ENCODE measurements at regions not wholly inside any gene's neighbourhood (a gene's known extent, or its start where the extent isn't known, plus 50 kb on each side); places are given as distances from the start of the nearest gene placed in this dataset.

DNA sequence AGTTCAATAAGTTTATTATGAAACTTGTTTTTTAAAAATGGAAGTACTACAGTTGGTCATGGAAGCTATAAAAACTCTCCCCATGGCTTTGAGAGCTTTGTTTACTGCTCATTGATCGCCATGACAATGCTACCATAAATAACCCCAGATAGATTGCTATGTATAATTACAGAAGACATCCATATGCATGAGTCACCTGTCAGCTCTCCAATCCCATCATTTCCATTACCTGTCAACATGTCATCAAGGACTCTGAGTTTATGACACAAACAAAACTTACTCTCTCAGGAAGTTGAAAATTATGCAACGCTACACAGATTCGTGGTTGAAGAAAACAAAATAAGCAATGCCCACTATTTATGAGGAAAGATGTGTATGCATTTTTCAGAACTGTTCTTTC is 144.4 kb downstream of the SEC23A start:
- TF ChIP-seq, protein P1, sequence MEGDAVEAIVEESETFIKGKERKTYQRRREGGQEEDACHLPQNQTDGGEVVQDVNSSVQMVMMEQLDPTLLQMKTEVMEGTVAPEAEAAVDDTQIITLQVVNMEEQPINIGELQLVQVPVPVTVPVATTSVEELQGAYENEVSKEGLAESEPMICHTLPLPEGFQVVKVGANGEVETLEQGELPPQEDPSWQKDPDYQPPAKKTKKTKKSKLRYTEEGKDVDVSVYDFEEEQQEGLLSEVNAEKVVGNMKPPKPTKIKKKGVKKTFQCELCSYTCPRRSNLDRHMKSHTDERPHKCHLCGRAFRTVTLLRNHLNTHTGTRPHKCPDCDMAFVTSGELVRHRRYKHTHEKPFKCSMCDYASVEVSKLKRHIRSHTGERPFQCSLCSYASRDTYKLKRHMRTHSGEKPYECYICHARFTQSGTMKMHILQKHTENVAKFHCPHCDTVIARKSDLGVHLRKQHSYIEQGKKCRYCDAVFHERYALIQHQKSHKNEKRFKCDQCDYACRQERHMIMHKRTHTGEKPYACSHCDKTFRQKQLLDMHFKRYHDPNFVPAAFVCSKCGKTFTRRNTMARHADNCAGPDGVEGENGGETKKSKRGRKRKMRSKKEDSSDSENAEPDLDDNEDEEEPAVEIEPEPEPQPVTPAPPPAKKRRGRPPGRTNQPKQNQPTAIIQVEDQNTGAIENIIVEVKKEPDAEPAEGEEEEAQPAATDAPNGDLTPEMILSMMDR (conservative IDR thresholded peaks at IDR 0.05; ENCODE audit: low read depth), result no peak
- no peak for DNase-seq (ENCODE audit: low spot score)
- ChIA-PET POLR2A (ENCODE audit: low non-redundant PET) (no interaction called here), CTCF (no interaction called here)
- no peak overlapping the region for H3K27ac ChIP-seq

DNA sequence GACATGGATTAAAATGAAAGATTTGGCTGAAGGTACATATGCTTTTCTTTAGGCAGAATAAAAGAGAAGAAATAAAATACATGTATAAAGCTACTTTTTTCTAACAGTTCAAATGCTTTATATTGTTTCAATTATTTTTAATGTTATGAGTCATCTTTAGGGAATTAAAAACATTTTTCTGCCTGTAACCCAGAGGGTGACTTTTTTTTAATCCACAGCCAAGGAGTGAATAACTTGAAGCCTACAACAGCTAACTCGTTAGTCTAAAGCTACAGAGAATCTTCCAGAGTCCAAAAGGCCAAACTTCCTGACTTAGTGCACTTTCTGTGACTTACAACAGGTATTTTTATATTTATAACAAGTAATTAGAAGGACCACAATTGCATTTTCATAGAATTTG is 151.6 kb downstream of the SEC23A start:
- TF ChIP-seq, protein P1 (conservative IDR thresholded peaks at IDR 0.05; ENCODE audit: low read depth), result no peak
- DNase-seq (ENCODE audit: low spot score), result peak; percentile 12
- CTCF ChIA-PET, result no interaction called here
- POLR2A ChIA-PET (ENCODE audit: low non-redundant PET), result no interaction called here
- no peak overlapping the region for H3K27ac ChIP-seq

DNA sequence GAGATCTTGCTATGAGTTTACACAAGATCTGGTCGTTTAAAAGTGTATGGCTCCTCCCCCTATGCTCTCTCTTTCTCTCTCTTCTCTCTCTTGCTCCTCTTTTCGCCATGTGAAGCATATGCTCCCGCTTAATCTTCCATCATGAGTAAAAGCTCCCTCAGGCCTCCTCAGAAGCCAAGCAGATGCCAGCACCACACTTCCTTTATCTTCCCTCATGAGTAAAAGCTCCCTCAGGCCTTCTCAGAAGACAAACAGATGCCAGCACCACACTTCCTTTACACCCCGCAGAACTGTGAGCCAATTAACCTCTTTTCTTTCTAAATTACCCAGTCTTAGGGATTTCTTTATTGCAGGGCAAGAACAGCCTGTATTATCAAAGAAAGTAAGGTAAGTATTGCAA is 152.4 kb downstream of the SEC23A start:
- TF ChIP-seq, protein P1 (conservative IDR thresholded peaks at IDR 0.05; ENCODE audit: low read depth), result no peak
- no peak overlapping the region for H3K27ac ChIP-seq
- CTCF ChIA-PET, result no interaction called here
- no peak for DNase-seq (ENCODE audit: low spot score)
- POLR2A ChIA-PET (ENCODE audit: low non-redundant PET), result no interaction called here

DNA sequence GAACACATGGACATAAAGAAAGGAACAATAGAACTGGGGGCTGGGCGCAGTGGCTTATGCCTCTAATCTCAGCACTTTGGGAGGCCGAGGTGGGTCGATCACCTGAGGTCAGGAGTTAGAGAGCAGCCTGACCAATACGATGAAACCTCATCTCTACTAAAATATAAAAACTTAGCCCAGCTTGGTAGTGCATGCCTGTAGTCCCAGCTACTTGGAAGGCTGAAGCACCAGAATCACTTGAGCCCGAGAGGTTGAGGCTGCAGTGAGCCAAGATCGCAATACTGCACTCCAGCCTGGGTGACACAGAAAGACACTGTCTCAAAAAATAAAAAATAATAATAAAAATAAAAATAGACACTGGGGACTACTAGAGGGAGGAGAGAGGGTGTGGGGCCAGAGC is 154.5 kb downstream of the SEC23A start:
- no peak for DNase-seq (ENCODE audit: low spot score)
- TF ChIP-seq, protein P1 (conservative IDR thresholded peaks at IDR 0.05; ENCODE audit: low read depth), result no peak
- CTCF ChIA-PET, result no interaction called here
- H3K27ac ChIP-seq, result no peak overlapping the region
- POLR2A ChIA-PET (ENCODE audit: low non-redundant PET), result no interaction called here

DNA sequence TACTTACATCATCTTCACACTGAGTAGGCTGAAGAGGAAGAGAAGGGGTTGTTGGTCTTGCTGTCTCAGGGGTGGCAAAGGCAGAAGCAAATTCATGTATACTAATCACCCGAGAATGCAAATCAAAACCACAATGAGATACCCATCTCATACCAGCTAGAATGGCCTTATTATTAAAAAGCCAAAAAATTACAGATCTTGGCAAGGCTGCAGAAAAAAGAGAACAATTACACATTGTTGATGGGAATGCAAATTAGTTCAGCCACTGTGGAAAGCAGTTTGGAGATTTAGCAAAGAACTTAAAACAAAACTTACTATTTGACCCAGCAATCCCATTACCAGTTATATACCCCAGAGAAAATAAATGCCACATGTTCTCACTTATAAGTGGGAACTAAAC is 154.9 kb downstream of the SEC23A start:
- DNase-seq (ENCODE audit: low spot score), result no peak
- TF ChIP-seq, protein P1 (conservative IDR thresholded peaks at IDR 0.05; ENCODE audit: low read depth), result no peak
- ChIA-PET CTCF (no interaction called here), POLR2A (ENCODE audit: low non-redundant PET) (no interaction called here)
- no peak overlapping the region for H3K27ac ChIP-seq

DNA sequence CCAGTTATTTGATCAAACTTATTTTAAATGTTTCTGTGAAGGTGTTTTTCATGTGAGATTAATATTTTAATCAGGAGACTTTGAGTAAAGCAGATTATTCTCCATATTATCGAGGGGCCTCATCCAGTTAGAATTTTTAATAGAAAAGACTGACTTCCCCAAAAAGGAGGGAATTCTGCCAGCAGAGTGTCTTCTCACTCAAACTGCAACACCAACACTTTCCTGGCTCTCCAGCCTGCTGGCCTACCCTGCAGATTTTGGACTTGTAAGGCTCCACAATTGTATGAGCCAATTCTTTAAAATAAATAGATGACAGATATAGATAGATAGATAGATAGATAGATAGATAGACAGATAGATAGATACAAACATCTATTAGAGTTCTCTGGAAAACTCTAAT is 155.7 kb downstream of the SEC23A start:
- CTCF ChIA-PET, result no interaction called here
- H3K27ac ChIP-seq, result no peak overlapping the region
- TF ChIP-seq, protein P1 (conservative IDR thresholded peaks at IDR 0.05; ENCODE audit: low read depth), result no peak
- no peak for DNase-seq (ENCODE audit: low spot score)
- POLR2A ChIA-PET (ENCODE audit: low non-redundant PET), result no interaction called here

DNA sequence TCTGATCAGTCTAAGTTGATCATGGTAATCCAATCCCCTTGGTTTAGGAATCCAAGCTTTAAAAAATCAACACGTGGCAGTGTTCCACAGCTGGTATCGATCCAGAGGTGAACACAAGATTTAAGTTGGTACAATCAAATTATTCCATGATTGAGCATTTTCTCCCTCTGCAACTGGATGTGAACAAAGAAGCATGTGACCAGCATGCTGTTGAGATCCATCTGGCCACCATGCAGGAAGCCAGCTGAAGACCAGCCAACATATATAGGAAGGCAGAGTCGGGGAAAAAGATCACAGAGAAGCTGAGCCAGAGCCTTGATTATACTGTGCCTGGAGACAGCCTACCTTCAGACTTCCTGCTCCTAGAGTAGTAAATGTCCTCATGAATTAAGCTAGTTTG is 158.3 kb downstream of the SEC23A start:
- CTCF ChIA-PET, result interaction anchor here (0.8 kb wide), 1 partner anchor 44 kb away, joined by 4 read pairs; no protein-coding TSS in a partner anchor
- POLR2A ChIA-PET (ENCODE audit: low non-redundant PET), result no interaction called here
- DNase-seq (ENCODE audit: low spot score), result no peak
- TF ChIP-seq, protein P1 (conservative IDR thresholded peaks at IDR 0.05; ENCODE audit: low read depth), result no peak
- no peak overlapping the region for H3K27ac ChIP-seq
